Subcutaneous abdominal adipose tissue (tissue), 5 donors: ENCODE measurements at regions not wholly inside any gene's neighbourhood (a gene's known extent, or its start where the extent isn't known, plus 50 kb on each side); places are given as distances from the start of the nearest gene placed in this dataset.
"Not testable (repeated sequence)": the region's sequence is repeated elsewhere in the genome, so short reads cannot be mapped to it uniquely, and the experiment has no call there.

Experiments
- H3K27ac ChIP-seq: one replicate; pipeline ENCODE4 v1.7.0; 2013; ENCODE audit warnings: low read depth, mild to moderate bottlenecking, inconsistent platforms, low read length, moderate library complexity
- H3K27me3 ChIP-seq, 5 donors: one replicate each; pipeline ENCODE4 v1.7.0; 2013; ENCODE audit warnings: low read length in 5 of 5, inconsistent platforms in 1 of 5; ENCODE audit not compliant: control insufficient read depth in 5 of 5, insufficient read depth in 4 of 5
- H3K36me3 ChIP-seq, 5 donors: one replicate each; pipeline ENCODE4 v1.7.0; 2013; ENCODE audit warnings: low read length in 5 of 5; ENCODE audit not compliant: control insufficient read depth in 5 of 5, insufficient read depth in 5 of 5
- H3K4me1 ChIP-seq, 5 donors: one replicate each; pipeline ENCODE4 v1.7.0; 2013; ENCODE audit warnings: low read length in 5 of 5, mild to moderate bottlenecking in 3 of 5, moderate library complexity in 1 of 5; ENCODE audit not compliant: control insufficient read depth in 5 of 5, insufficient read depth in 5 of 5
- H3K4me3 ChIP-seq, 5 donors: one replicate each; pipeline ENCODE4 v1.7.0; 2013; ENCODE audit warnings: low read length in 5 of 5, low read depth in 1 of 5
- H3K9ac ChIP-seq, 5 donors: one replicate each; pipeline ENCODE4 v1.7.0; 2013; ENCODE audit warnings: low read length in 5 of 5, mild to moderate bottlenecking in 4 of 5, moderate library complexity in 3 of 5
- H3K9me3 ChIP-seq, 5 donors: one replicate each; pipeline ENCODE4 v1.7.0; 2013; ENCODE audit warnings: low read length in 5 of 5; ENCODE audit not compliant: control insufficient read depth in 5 of 5
- donor health status: healthy.
- donor health status: healthy.
- donor health status: healthy.
- donor health status: healthy.
- donor health status: healthy.

DNA sequence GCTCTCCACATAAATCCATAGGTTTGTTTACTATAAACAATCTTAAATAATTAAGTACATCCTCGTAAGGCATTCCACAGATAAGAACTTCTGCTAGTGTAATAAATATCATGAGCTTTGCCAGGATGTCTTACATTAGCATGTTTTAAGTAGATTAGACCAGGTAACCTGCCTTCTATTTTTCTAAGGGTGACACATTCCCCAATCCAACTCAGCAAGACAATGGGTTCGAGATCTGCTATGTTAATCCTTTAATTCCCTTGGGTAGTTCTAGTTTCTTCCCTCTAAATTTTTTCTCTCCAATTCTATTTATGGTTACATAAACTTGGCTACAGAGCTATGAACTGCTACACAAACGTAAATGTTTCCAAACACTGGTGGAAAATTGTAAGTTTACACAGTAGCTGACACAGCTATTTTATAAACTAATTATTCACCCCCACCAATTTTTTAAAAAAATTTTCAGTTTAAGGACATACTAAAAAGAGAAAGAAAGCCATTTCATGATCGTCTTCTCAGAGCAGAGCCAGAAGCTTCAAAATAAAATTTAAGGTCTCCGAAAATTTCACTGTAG, 386.5 kb upstream of the SLC39A10 start:
- H3K9ac ChIP-seq: no peak overlapping the region
- H3K27me3 ChIP-seq: no peaks in the 10 kb centered on the region
- H3K36me3 ChIP-seq: no peaks in the 10 kb centered on the region
- H3K4me1 ChIP-seq: peaks cover 0 to 4% (median 0%) of the 10 kb centered on the region in 5 donors
- H3K4me3 ChIP-seq: no peak overlapping the region
- no peaks in the 10 kb centered on the region for H3K9me3 ChIP-seq
- no peak overlapping the region for H3K27ac ChIP-seq

DNA sequence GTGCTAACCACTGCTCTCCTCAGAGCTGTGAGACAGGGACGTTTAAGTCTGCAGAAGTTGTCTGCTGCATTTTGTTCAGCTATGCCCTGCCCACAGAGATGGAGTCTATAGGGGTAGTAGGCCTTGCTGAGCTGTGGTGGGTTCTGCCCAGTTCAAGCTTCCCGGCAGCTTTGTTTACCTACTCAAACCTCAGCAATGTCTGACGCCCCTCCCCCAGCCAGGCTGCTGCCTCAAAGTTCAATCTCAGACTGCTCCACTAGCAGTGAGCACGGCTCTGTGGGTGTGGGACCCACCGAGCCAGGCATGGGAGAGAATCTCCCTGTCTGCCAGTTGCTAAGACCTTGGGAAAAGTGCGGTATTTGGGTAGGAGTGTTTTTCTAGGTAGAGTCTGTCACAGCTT, 387.8 kb upstream of the SLC39A10 start:
- H3K9me3 ChIP-seq: no peaks in the 10 kb centered on the region
- H3K27me3 ChIP-seq: no peaks in the 10 kb centered on the region
- no peaks in the 10 kb centered on the region for H3K36me3 ChIP-seq
- H3K4me1 ChIP-seq: peaks cover 0 to 4% (median 0%) of the 10 kb centered on the region in 5 donors
- no peak overlapping the region for H3K27ac ChIP-seq
- H3K9ac ChIP-seq: no peak overlapping the region
- no peak overlapping the region for H3K4me3 ChIP-seq

DNA sequence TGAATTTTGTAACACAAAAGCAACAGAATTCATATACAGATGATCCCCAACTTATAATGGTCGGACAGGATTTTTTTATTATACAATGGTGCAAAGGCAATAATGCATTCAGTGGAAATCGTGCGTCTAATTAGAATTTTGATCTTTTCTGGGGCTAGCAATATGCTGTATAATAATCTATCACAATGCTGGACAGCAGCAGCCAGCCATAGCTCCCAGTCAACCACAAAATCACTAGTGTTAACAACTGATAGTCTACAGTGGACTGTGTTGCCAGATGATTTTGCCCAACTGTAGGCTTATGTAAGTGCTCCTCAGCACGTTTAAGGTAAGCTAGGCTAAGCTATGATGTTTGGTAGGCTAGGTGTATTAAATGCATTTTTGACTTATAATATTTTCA, 399.0 kb upstream of the SLC39A10 start:
- no peaks in the 10 kb centered on the region for H3K9me3 ChIP-seq
- no peaks in the 10 kb centered on the region for H3K27me3 ChIP-seq
- no peaks in the 10 kb centered on the region for H3K36me3 ChIP-seq
- no peak overlapping the region for H3K27ac ChIP-seq
- no peak overlapping the region for H3K4me3 ChIP-seq
- H3K4me1 ChIP-seq: no peaks in the 10 kb centered on the region
- no peak overlapping the region for H3K9ac ChIP-seq

DNA sequence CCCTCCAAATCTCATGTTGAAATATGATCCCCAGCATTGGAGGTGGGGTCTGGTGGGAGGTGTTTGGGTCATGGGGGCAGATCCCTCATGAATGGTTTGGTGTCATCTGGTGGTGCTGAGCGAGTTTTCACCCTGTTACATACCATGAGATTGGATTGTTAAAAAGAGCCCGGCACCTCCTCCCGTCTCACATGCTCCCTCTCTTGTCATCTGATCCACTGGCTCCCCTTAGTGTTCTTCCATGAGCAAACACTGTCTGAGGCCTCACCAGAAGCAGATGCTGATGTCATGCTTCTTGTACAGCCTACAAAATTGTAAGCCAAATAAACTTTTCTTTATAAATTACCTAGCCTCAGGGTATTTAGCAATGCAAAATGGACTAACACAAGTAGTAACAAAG, 405.0 kb upstream of the SLC39A10 start:
- H3K27me3 ChIP-seq: no peaks in the 10 kb centered on the region
- no peaks in the 10 kb centered on the region for H3K36me3 ChIP-seq
- H3K9me3 ChIP-seq: peaks cover 0 to 5% (median 0%) of the 10 kb centered on the region in 5 donors
- no peak overlapping the region for H3K4me3 ChIP-seq
- H3K9ac ChIP-seq: no peak overlapping the region
- no peak overlapping the region for H3K27ac ChIP-seq
- no peaks in the 10 kb centered on the region for H3K4me1 ChIP-seq

DNA sequence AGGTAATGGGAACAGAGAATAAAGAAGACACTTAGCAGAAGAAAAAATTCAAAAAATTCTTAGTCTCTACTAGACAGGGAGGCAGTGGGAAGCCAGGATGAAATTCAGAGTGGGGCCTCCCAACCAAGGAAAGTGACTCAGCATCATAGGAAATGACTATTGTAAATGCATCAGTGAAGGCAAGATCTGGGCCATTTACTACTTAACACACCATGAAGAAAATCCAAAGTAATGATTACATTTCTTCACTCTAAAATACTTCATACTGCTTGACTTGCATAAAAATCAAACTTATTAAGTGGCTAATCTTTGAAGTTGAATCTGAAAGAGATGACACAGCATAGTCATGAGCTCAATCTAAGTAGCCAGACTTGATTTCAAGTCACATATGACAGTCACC, 405.8 kb upstream of the SLC39A10 start:
- no peak overlapping the region for H3K4me3 ChIP-seq
- H3K27me3 ChIP-seq: no peaks in the 10 kb centered on the region
- H3K27ac ChIP-seq: no peak overlapping the region
- H3K36me3 ChIP-seq: no peaks in the 10 kb centered on the region
- H3K4me1 ChIP-seq: no peaks in the 10 kb centered on the region
- H3K9me3 ChIP-seq: peaks cover 0 to 8% (median 0%) of the 10 kb centered on the region in 5 donors
- H3K9ac ChIP-seq: no peak overlapping the region

DNA sequence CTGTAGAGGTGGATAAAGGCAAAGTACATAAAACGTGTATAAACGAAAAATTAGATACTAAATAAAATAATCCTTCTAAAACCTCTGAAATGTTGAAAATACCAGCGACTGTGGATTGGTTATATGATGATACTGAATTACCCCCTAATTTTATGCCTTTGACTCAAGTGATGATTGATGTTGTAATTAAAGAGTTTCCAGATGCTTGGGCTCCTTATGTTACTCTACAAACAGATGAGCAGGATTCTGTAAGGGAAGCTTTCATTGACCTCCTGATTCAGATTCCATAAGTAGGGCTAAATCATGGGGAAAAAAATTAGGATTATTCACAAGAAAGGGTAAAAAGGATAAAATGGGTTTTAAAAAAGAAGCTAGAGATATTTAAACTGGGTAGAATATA, 418.2 kb upstream of the SLC39A10 start:
- H3K36me3 ChIP-seq: no peaks in the 10 kb centered on the region
- H3K9ac ChIP-seq: no peak overlapping the region
- H3K27me3 ChIP-seq: no peaks in the 10 kb centered on the region
- no peak overlapping the region for H3K4me3 ChIP-seq
- H3K4me1 ChIP-seq: peaks cover 0 to 12% (median 4%) of the 10 kb centered on the region in 5 donors
- H3K27ac ChIP-seq: no peak overlapping the region
- peaks cover 0 to 4% (median 0%) of the 10 kb centered on the region in 5 donors for H3K9me3 ChIP-seq

DNA sequence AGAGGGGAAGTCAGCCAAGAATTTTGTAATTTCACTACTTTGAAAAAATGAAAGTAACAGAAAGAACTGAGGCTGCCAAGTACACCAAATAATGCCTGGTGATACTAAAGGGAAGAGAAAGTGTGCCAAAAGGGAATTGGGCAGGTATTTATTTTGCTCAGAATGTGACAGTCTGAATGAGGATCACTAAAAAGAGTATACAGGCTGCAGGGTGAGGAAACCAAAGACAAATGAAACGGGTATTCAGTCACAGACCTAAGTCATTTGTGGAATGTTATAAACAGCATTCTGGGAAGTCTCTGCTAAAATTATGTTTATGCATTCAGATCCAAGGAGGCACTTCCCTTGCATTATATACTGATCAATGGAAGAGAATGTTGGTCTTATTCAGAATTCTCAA, 418.6 kb upstream of the SLC39A10 start:
- H3K9me3 ChIP-seq: peaks cover 0 to 1% (median 0%) of the 10 kb centered on the region in 5 donors
- H3K9ac ChIP-seq: no peak overlapping the region
- H3K27me3 ChIP-seq: no peaks in the 10 kb centered on the region
- no peak overlapping the region for H3K27ac ChIP-seq
- peak overlapping the region in 3 of 5 donors; percentile 14 to 45 (median 33) for H3K4me3 ChIP-seq
- H3K4me1 ChIP-seq: peaks cover 0 to 12% (median 4%) of the 10 kb centered on the region in 5 donors
- H3K36me3 ChIP-seq: no peaks in the 10 kb centered on the region

DNA sequence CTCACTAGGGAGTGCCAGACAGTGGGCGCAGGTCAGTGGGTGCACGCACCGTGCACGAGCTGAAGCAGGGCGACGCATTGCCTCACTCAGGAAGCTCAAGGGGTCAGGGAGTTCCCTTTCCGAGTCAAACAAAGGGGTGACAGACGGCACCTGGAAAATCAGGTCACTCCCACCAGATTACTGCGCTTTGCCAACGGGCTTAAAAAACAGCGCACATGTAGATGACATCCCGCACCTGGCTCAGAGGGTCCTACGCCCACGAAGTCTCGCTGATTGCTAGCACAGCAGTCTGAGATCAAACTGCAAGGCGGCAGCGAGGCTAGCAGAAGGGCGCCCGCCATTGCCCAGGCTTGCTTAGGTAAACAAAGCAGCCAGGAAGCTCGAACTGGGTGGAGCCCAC, 428.5 kb upstream of the SLC39A10 start:
- not testable (repeated sequence) for H3K9me3 ChIP-seq, H3K27me3 ChIP-seq, H3K4me1 ChIP-seq, H3K4me3 ChIP-seq, H3K9ac ChIP-seq, H3K36me3 ChIP-seq, H3K27ac ChIP-seq

DNA sequence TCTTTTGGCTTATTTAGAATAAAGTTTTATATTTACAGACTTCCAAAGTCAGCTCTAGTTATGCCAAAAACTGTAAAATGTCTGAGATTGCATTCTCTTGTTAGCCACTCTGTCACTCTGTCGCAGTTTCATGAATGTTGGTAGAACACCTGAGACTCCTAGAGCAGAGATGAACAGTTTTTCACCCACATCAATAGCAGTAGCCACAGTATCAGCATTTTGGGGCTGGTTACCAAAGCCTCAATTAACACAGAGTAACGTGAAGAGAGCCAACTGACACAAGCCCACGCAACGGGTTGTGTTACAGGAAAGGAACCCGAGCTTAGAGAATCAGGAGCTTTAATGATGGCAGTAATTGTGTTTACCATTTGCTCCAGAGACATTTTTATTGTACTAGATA, 443.0 kb upstream of the SLC39A10 start:
- no peaks in the 10 kb centered on the region for H3K27me3 ChIP-seq
- no peak overlapping the region for H3K9ac ChIP-seq
- H3K9me3 ChIP-seq: no peaks in the 10 kb centered on the region
- H3K4me1 ChIP-seq: no peaks in the 10 kb centered on the region
- H3K4me3 ChIP-seq: no peak overlapping the region
- H3K36me3 ChIP-seq: no peaks in the 10 kb centered on the region
- no peak overlapping the region for H3K27ac ChIP-seq

DNA sequence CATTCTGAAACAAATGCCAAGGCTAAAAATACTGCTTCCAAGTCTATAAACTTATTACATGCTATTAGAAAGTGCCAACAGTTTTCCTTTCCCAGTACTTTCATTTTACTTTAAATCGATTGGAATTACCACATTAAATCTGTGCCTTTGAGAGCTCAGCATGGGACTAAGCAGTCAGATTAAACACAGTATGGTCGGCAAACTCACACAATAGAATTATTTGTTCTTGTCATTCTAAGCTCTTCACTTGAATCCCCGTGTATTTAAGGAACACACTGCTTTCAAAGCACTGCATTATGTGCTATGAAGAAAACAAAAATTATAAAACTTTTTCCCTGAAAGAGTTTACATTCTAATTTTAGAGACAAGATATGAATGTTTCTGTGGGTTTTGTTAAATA, 444.4 kb upstream of the SLC39A10 start:
- Histone ChIP-seq H3K27me3 (no peaks in the 10 kb centered on the region), H3K4me1 (no peaks in the 10 kb centered on the region), H3K36me3 (no peaks in the 10 kb centered on the region), H3K4me3 (no peak overlapping the region), H3K27ac (no peak overlapping the region), H3K9ac (no peak overlapping the region), H3K9me3 (no peaks in the 10 kb centered on the region)
